GM18526 (cell line): ENCODE measurements at regions not wholly inside any gene's neighbourhood (a gene's known extent, or its start where the extent isn't known, plus 50 kb on each side); places are given as distances from the start of the nearest gene placed in this dataset.

ENCODE experiments used
- POLR2A ChIP-seq: IDR thresholded peaks from 3 replicates; pipeline ENCODE4 v1.6.1; 2011; ENCODE audit not compliant: insufficient read length; ENCODE audit errors: extremely low read depth

DNA sequence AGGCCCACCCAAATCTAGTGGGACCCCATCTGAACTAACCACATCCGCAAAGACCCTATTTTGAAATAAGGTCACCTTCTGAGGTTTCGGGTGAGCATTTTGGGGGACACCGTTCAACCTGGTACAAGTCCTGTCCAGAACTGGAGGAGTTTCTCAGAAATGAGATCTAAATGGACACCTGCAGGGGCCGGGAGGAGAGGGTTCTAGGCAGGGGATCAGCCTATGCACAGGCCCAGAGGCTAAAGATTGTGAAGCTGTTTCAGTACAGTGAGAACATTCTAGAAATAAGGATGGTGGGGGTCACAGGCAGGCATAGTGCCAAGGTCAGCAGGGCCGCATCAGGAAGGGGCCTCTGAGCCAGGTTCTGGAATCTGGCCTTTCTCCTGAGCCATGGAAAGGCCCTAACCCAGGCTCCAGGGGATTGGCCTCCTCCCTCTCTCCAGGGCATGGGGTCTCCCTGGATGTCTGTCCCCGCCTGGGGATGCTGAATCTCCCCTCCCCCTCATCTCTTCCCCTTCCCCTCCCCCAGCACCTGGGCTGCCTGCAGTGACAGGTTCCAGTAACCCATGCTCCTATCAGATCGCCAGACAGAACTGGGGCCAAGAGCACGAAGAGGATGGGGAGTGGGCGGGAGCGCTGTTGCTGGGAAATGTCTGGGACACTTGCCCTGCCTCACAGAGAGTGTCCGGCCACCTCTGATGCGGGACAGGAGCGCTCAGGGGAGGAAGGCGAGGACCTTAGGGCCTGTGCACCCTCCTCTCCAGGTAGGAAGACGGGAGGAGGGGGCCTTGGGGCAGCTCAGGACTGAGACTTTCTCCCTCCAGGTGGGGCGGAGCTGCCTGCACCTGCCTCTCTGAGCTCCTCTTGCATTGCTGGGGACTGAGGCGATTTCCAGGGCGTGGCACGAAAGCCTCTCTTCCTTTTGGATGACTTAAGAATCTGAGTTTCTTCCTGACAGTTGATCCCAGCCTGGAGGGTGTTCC lies 321.4 kb upstream of the TNRC6C start:
- no peak for TF ChIP-seq POLR2A

GRCh38 chr17:77637818-77638575 lies 320.5 kb upstream of the TNRC6C start:
- TF ChIP-seq POLR2A: no peak

DNA sequence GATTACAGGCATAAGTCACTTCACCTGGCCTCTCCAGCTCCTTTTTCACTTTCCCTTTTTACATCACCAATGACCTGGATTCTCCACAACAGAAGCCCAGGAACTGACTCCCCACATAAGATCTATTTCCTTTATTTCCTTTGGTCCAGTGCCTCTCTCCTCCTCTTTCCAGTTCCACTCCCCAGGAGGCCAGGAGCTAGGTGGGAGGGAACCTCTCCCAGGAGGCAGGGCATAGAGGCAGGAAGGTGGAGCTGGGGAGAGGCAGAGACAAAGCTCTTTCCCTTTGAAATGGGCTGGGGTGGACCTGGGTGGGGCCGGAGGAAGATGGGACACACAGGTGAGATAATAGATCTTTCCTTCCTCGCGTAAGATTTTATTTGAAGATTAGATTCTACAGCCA lies 318.3 kb upstream of the TNRC6C start:
- TF ChIP-seq POLR2A: no peak

GRCh38 chr17:77640916-77641605 lies 317.4 kb upstream of the TNRC6C start:
- no peak for TF ChIP-seq POLR2A

GRCh38 chr17:77641718-77642117 lies 316.8 kb upstream of the TNRC6C start:
- TF ChIP-seq POLR2A: no peak

DNA sequence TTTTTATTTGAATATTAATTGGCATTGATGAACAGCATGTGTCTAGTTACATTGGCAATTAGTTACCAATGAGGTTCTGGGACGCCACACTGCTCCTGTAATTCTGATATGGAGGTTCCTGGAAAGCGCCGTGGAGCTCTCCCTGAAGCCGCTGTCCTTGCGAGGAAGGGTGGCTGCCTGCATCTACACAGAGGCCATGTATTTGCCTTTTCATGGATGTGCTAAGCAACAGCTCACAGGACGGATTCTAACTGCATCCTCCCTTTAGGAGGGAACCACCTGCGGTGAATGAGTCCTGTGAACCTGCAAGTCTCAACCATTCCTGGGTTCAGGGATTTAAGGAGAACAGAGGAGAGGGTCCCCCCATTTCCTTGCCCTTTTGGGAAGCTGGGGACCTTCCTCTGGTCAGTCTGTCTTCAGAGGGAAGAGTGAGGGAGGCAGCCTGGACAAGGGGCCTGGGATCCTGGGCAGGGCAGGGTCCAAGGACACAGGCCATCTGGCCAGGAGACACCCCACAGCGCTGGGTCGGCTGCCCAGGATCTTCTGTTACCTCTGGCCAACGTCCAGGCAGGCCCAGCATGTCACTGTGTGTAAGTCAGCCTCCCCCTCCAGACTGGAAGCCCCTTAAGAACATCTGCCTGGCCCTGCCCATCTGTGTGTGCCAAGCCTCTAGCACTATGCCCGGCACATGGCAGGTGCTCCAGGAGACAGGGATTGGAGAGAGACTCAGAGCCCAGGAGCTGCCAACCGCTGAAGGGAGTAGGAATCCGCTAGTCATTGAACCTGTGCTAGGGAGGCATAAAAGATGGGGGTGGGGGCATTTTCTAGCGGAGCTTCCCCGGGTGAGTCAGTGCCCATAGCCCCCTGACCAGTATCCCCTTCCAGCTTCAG lies 314.1 kb upstream of the TNRC6C start:
- TF ChIP-seq POLR2A: no peak

GRCh38 chr17:77645072-77646045 lies 313.1 kb upstream of the TNRC6C start:
- TF ChIP-seq POLR2A: no peak

GRCh38 chr17:77646046-77646430 lies 312.5 kb upstream of the TNRC6C start:
- no peak for TF ChIP-seq POLR2A

DNA sequence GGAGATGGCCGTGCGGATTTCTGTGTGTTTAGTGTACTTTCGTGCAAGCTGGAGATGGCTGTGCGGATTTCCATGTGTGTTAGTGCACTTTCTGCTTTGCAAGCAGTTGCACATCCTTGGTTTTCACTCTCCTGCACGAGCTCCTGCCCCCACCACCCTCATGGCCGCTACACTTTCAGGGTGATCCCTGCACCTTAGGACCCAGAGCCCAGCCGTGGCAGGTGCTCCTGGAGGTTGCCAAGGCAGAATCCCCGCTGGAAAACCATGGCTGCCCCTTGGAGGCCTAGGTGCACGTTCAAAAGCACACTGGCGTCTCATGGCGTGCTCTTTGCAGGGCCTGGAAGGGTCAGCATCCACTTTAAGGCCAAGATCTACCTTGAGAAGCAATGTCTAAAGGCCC lies 311.0 kb upstream of the TNRC6C start:
- no peak for TF ChIP-seq POLR2A

- TF ChIP-seq POLR2A: no peak
These were observed 308.7 kb upstream of the TNRC6C start for GRCh38 chr17:77649717-77650211.

GRCh38 chr17:77651988-77652387 lies 306.5 kb upstream of the TNRC6C start:
- TF ChIP-seq POLR2A: no peak

- no peak for TF ChIP-seq POLR2A
These were observed 304.2 kb upstream of the TNRC6C start for GRCh38 chr17:77654296-77654695.

GRCh38 chr17:77654850-77655249 lies 303.7 kb upstream of the TNRC6C start:
- TF ChIP-seq POLR2A: no peak
